Ishikawa (cell line): ENCODE measurements at regions not wholly inside any gene's neighbourhood (a gene's known extent, or its start where the extent isn't known, plus 50 kb on each side); places are given as distances from the start of the nearest gene placed in this dataset.

Source experiments
- CEBPB ChIP-seq: IDR thresholded peaks from 2 replicates; pipeline ENCODE4 v1.6.1; 2012
- CREB1 ChIP-seq: IDR thresholded peaks from 2 replicates; pipeline ENCODE4 v1.6.1; 2012; ENCODE audit warnings: low read depth
- EGR1 ChIP-seq: IDR thresholded peaks from 2 replicates; pipeline ENCODE4 v1.6.1; 2012
- EP300 ChIP-seq: IDR thresholded peaks from 2 replicates; pipeline ENCODE4 v1.6.1; 2012; ENCODE audit warnings: borderline replicate concordance
- FOXM1 ChIP-seq: IDR thresholded peaks from 2 replicates; pipeline ENCODE4 v1.6.1; 2012; ENCODE audit warnings: low read depth, borderline replicate concordance
- MAX ChIP-seq: IDR thresholded peaks from 2 replicates; pipeline ENCODE4 v1.6.1; 2012
- NFIC ChIP-seq: IDR thresholded peaks from 2 replicates; pipeline ENCODE4 v1.6.1; 2012
- RAD21 ChIP-seq: IDR thresholded peaks from 2 replicates; pipeline ENCODE4 v1.6.1; 2012; ENCODE audit warnings: low read depth
- REST ChIP-seq: IDR thresholded peaks from 2 replicates; pipeline ENCODE4 v1.6.1; 2012; ENCODE audit warnings: low read depth, mild to moderate bottlenecking
- TAF1 ChIP-seq: IDR thresholded peaks from 2 replicates; pipeline ENCODE4 v1.6.1; 2012; ENCODE audit warnings: low read depth, mild to moderate bottlenecking
- TCF12 ChIP-seq: IDR thresholded peaks from 2 replicates; pipeline ENCODE4 v1.6.1; 2012; ENCODE audit warnings: low read depth
- TEAD4 ChIP-seq: IDR thresholded peaks from 2 replicates; pipeline ENCODE4 v1.6.1; 2012
- USF1 ChIP-seq: IDR thresholded peaks from 2 replicates; pipeline ENCODE4 v1.6.1; 2012
- YY1 ChIP-seq: IDR thresholded peaks from 2 replicates; pipeline ENCODE4 v1.6.1; 2012; ENCODE audit warnings: low read depth
- ZBTB7A ChIP-seq: IDR thresholded peaks from 2 replicates; pipeline ENCODE4 v1.6.1; 2012; ENCODE audit warnings: low read depth

GRCh38 chr6:26222571-26222970 is 135.3 kb downstream of the HFE start:
- TF ChIP-seq CREB1 (no peak), EP300 (no peak), CEBPB (no peak), REST (no peak), USF1 (no peak)

DNA sequence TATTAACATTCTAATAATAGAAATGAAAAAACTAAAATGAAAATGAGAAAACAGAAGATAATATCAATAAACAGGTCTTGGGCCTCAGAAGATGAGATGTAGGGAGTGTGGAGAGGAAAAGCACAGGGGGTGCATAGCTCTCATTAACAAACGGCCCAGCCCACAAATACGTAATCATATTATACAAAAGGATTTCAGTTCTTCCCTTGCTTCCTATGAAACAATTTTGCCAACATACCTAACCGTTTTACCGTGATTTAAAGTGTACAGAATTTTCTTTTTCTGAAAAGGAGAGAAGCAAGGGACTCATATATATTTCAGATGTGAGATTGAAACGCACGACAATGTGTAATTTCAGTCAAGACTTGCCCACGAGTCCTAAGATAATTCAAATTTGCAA is 136.0 kb downstream of the HFE start:
- no peak for TF ChIP-seq ZBTB7A
- no peak for TF ChIP-seq TCF12
- no peak for TF ChIP-seq USF1
- TF ChIP-seq EP300, result no peak
- TF ChIP-seq CEBPB, result no peak
- TF ChIP-seq CREB1, result no peak
- TF ChIP-seq FOXM1, result no peak
- TF ChIP-seq MAX, result no peak
- no peak for TF ChIP-seq RAD21
- TF ChIP-seq TAF1, result no peak
- no peak for TF ChIP-seq REST
- TF ChIP-seq NFIC, result no peak
- no peak for TF ChIP-seq TEAD4
- no peak for TF ChIP-seq EGR1
- no peak for TF ChIP-seq YY1

- TF ChIP-seq TCF12 (no peak), MAX (no peak), CEBPB (no peak), CREB1 (no peak), NFIC (no peak), USF1 (no peak), EP300 (no peak), FOXM1 (no peak), EGR1 (no peak), TEAD4 (no peak), YY1 (no peak), TAF1 (no peak)
These were observed 136.7 kb downstream of the HFE start for GRCh38 chr6:26223650-26224546.

GRCh38 chr6:26224547-26224912 is 137.3 kb downstream of the HFE start:
- TF ChIP-seq USF1, result no peak
- TF ChIP-seq TCF12, result no peak
- no peak for TF ChIP-seq MAX
- no peak for TF ChIP-seq CREB1
- TF ChIP-seq EP300, result no peak
- TF ChIP-seq YY1, result no peak
- TF ChIP-seq CEBPB, result no peak
- no peak for TF ChIP-seq NFIC
- no peak for TF ChIP-seq RAD21
- TF ChIP-seq ZBTB7A, result no peak
- no peak for TF ChIP-seq EGR1
- no peak for TF ChIP-seq TEAD4
- TF ChIP-seq REST, result no peak
- no peak for TF ChIP-seq FOXM1
- no peak for TF ChIP-seq TAF1
